HG03432 (cell line): ENCODE measurements at regions not wholly inside any gene's neighbourhood (a gene's known extent, or its start where the extent isn't known, plus 50 kb on each side); places are given as distances from the start of the nearest gene placed in this dataset.
"Not testable (repeated sequence)": the region's sequence is repeated elsewhere in the genome, so short reads cannot be mapped to it uniquely, and the experiment has no call there.

Experiments
- ATAC-seq: cut with Tn5 transposase; IDR thresholded peaks from one replicate; pipeline ENCODE4 v1.9.1; 2021; ENCODE audit warnings: mild to moderate bottlenecking, moderate library complexity; ENCODE audit not compliant: unreplicated experiment

DNA sequence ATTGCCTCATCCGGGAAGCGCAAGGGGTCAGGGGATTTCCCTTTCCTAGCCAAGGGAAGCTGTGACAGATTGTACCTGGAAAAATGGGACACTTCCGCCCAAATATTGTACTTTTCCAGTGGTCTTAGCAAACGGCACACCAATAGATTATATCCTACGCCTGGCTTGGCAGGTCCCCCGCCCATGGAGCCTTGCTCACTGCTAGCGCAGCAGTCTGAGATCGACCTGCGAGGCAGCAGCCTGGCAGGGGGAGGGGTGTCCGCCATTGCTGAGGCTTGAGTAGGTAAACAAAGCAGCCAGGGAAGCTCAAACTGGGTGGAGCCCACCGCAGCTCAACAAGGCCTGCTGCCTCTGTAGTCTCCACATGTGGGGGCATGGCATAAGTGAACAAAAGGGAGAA is 1075.4 kb upstream of the GOT2 start:
- not testable (repeated sequence) for ATAC-seq

DNA sequence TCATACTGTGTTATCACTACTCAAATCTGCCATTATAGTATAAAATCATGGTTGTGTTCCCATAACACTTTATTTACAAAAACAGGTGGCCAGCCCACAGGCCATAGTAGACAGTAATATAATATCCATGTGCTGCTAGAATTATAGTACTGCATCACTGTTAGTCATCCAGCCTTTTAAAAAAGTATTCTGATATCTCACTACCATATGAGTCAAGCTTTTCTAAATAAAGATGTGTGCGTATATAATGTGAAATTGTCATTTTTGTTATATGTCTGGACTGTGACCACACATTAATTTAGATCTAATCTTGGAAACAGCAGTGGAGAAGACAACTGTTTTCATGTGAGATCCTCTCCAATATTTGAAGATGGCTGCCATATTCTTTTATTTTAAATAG is 1049.1 kb upstream of the GOT2 start:
- no peak for ATAC-seq

DNA sequence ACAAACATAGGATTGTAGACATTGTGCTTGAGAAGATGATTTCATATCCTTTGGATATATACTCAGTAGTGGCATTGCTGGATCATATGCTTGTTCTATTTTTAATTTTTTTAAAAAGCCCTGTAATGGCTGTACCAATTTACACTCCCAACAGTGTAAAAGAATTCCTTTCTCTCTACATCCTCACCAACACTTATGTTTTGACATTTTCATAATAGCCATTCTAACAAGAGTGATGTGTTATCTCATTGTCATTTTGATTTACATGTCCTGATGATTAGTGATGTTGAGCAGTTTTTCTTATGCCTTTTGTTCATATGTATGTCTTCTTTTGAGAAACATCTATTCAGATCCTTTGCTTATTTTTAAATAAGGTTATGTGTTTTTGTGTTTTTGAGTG is 1039.2 kb upstream of the GOT2 start:
- ATAC-seq: no peak

DNA sequence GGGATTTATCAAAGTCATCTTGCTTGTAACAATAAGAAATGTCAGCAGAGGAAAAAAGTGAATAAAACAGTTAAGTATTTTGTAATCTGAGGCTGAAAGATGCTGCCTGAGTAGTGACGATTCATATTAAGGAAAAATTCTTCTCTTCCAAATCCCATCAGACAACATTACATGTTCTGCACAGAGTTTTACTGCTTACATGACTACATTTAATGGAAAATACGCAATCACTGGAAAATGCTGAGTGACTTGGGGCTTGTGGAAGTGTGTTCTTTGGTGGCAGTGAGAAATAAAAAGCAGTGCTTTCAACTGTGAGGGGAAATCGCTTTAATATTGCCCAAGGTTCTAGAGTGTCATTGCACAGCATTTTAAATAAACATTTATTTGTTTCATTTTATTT is 1025.2 kb upstream of the GOT2 start:
- ATAC-seq: no peak

DNA sequence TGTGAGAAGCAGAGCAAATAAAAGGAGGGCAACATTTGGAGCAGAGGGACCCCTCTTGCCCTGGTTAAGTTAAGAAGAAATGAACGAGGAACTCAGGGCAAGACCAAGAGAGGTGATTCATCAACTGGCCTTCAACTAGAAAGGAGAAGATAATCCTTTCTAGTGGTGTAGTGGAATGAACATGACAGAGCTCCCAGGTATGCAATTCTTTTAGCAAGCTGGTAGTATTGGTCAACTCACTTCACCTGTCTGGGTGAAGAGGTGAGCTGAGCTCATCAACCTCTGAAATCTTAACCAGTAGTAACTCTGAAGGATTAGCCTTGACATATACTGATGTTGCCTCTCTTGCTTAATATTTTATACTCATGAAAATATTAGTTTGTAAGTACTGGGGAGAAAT is 1024.7 kb upstream of the GOT2 start:
- no peak for ATAC-seq

DNA sequence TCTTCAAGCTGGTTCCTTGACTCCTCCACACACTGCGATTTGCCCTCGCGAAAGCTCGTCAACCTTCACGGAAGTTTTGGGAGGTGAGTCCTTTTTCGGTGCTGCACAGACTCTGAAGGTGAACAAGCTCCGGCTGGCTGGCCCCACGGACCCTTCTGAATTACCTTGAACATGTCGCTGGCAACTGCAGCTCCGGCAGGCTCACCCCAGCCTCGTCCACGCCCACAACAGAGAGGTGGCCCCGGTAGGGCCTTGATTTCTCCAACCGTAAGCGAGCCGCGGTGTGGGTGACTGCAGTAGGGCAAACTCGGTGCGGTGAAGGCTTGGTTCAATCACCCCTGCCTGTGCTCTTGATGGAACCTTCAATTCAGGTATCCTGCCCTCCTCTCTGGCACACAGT is 1020.7 kb upstream of the GOT2 start:
- ATAC-seq: no peak

DNA sequence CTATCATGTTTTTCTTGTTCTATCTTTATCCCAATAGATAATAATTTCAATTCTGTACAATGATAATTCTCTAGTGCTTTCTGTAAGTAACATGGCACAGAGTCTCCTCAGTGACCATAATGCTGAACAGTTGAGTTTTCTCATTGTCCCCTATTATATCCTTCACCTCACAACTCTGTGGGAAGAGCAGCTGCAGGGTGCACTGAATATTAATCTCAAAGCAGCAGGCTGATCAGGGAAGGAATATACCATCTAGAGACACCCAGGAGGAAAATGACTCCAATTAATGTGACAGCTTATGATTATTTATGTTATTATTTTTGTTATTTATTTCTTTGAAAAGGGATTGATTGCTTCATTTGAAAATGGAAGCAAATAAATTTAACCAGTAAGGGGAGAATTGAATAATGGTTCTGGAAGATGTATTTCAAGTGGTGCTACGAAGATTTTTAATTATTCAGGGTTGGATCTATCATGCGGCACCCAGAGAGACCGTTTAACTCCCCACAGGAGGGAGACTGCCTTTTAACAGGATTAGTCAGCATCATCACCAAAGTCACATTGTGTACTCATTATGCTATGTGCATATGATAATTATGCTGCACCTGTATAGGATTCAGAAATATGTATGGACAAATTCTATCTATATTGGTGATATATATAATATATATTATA is 1015.7 kb upstream of the GOT2 start:
- ATAC-seq: no peak

DNA sequence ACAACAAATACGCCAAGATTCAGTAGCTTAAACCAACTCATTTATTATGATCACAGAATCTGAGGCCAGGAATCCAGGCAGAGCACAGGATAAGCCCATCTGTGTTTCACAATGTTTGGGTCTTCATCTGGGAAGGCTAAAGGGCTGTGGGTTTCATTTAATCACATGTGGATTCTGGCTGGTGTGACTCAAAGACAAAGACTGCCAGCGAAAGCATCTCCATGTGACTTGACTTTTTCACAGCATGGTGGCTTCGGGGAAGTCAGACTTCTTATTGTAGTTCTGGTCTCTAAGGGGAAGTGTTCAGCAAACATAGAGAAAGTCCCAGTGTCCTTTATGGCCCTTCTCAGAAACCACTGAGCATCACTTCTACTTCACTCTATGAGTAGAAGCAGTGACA is 1014.4 kb upstream of the GOT2 start:
- ATAC-seq: no peak

DNA sequence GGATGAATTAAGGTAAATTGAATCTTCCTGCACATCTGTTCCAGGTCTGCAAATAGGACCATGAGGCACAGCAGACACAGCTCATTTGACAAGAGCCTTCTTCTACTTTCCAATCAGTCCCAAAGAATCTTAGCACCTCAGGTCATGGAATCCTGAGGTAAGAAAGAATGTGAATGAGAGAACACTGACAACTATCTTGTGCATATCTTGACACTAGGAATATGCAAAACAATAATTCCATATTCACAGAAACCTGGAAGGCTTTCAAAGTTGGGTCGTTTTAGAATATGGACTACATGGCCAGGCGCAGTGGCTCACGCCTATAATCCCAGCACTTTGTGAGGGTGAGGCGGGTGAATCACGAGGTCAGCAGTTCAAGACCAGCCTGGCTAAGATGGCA is 1009.4 kb upstream of the GOT2 start:
- ATAC-seq: no peak

DNA sequence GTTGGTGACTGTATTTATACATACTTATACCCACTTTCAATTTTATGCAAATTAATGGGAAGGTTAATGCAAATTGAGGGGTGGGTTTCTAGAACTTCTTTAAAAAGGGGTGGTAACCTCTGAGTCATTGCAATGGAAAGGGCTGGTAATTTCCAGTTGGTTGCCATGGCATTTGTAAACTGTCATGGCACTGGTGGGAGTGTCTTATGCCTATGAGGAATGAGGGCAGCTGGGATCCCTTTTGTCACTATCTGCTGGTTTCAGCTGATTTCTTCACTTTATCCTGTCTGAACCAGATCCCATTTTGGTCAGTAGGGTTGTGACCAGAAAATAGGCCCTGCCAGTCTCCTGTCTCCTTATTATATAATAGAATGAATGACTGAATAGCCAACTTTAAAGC is 1006.7 kb upstream of the GOT2 start:
- no peak for ATAC-seq

DNA sequence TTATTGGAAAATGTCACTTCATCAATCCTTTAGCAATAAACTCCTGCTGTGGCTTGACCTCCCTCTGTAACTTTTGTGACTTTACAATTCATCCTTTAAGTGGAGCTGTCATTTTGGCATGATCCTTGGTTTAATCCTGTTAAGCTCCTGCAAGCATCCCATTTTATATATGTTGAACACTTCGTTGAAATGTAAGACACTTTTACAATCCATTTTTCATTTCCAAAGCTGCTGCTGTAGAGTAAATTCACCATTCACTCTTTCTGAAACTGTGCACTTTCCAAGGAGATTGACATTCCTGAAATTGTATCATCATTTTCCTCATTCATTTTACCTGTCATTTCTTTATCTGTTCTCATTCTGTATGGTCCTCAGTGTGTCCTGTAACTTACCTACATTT is 1003.2 kb upstream of the GOT2 start:
- ATAC-seq: no peak

DNA sequence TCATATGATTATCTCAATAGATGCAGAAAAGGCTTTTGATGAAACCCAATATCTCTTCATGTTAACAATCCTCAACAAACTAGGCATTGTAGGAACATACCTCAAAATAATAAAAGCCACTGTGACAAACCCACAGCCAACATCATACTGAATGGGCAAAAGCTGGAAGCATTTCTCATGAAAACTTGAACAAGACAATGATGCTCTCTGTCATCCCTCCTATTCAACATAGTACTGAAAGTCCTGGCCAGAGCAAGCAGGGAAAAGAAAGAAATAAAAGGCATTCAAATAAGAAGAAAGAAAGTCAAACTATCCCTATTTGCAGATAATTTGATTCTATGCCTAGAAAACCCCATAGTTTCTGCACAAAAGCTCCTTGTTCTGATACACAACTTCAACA is 999.2 kb upstream of the GOT2 start:
- no peak for ATAC-seq

DNA sequence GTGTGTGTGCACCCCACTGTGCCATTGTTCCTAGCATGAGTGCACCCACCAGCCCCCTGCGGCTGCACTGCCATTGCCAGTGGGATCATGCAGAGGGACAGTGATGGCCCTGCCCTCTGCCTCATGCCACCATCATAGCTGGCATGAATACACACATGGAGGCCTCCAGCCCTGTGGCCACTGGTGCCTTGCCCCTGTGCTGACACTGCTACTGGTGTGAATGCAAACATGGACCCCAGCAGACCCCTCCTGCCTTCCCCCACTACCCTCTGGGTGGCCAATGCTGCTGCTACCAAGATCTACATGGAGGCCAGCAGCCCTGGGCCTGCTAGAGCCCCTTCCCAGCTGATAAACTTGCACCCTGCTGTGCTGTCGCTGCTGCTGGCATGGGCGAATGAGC is 995.5 kb upstream of the GOT2 start:
- no peak for ATAC-seq

DNA sequence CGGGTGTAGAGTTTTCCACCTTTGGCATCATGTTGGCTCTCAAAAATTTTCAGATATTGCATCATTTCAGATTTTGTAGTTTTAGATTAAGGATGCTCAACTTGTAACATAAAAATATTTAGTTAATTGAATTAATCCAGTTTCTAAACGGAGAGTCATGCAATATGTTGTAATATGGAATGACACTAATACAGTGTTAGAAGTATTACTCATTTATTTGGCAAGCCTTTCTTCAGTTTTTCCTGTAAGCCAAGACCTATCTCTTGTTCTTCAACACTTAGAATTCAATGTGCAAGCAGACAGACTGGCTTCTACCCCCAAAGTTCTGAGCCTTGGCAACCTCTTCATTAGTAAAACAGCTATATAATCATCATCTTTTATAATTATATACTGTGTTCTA is 985.0 kb upstream of the GOT2 start:
- no peak for ATAC-seq

DNA sequence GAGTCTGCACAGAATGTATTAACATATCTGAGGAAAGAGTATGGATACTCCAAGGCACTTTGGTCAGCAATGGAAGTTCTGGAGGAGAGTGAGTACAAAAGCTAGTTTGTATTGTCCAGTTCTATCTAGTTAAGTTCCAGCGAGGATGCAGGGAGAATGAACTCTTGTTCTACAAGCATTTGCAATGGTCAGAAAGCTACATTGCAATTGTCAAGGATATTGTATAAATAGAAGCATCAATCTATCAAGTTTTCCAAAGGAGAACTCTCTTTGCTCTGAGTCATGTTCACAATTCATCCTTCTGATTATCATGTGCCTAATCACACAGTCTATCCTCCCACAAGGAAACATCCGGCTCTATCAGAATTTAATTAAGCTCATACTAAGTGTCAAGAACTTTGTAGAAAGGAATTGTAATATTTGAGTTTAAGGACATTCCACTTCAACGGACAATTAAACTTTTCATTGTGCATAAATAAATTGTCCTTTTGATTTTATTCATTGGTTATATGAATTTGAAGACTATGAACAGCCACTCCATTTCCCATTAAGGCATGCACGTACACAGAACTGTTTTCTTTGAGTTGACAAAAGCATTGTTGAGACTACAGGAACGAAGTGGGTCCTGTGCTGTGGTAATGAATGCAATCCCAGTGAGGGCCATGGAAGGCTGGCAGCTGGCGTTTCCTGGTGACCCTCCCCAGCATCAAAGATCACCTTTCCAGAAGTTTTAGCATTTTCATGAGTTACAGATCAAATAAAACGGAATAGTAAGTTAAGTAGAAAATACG is 973.5 kb upstream of the GOT2 start:
- ATAC-seq: no peak

DNA sequence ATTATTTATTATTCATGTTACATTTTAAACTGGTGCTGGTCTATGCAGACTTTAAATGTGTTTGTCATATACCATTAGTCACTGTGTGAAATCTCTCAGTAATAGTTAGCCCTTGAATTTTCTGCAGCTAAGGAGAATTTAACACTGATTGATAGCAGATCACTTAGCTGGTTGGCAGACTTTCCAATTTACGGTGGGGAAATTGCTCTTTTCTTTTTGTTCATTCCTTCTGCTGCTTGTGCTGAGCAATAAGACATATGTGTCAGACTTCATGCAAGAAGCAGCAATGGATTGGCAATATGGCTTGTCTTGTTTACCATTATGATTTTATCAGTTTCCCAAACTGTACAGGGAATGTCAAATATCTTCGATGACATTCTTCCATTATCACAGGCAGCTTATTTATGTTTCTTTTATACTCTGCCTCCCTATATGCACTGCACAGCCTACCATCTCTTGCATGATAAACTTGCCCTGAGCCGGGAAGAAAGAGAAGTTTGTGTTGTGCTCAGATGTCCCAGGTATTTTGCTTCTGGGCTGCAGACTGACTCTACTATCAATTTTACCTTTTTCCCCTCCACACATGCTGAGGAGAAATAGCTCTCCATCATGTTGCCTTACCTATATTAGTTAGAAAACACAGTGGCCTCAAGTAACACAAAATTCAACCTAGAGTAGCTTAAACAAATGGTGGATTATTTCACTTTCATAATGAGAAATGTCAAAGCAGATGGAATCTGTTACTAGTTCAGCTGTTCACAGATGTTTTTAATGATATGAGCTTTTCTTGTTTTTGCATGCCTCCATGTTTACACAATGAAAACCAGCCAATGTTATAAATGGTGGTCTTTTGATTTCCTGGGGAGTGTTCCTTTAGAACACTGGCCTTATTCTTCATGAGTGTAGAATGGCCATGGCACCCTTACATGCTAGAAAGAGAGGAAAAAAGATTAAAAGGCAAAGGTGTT is 968.1 kb upstream of the GOT2 start:
- ATAC-seq: no peak

DNA sequence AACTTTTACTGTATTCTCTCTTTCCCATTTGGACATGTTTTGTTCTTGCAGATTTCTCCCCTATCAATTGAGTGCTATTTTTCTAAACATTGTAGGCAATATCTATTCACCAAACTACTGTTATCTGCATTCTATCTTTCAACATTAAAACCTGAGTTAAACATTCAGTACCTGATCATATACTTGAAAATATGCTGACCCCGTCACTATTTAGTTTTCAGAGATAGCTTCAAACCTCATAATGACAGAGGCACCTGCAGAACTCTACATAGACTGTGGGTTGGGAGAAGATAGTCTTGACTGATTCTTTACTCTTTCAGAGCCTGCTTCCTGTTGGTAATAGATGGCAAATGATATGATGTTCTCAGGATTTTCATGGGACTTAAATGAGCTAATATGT is 965.7 kb upstream of the GOT2 start:
- no peak for ATAC-seq

DNA sequence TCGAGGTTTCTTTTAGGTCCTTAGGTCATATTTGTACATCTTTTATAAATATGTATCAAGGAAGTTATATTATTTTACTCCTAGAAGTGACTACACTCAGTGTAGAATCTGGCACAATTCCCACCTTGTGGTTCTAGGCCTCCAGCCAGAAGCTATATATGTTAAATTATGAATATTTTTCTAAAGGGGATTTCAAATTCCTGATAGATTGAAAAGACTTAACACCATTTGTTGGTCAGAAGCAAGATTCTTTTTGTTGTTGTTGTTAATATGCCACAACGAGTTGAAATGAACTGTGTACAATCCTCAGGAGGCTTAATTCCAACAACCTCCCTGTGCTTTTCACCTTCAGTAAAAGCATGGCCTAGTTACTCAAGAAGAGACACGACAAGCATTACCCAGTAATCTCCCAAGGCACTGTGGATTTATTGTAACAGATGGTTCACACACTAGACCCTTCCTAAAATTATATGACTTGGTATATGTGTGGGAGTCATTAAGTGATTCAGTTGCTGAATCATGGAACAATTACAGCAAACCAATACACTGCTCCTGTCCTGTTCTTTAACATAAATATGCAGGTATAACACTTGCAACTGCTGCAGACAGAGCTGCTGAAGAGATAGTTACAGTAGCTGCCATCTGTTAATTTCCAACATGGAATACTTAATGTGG is 964.4 kb upstream of the GOT2 start:
- ATAC-seq: no peak

DNA sequence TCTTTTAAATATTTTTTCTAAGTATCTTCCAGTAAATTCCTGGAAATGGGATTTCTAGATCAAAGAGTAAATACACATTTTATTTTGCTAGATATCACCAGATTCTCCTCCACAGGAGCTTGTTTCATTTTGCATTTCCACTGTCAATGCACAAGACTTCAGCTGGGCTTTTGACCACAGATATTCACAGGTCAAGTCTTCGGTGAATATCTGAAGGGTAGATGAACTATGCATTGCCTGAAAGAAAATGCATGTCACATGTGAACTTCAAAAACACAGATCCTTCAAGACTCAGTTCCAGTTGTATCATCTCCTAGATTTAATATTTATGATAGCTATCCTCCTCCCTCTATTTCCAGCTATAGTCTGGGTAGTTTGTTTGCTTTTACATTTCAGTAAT is 963.6 kb upstream of the GOT2 start:
- ATAC-seq: no peak

DNA sequence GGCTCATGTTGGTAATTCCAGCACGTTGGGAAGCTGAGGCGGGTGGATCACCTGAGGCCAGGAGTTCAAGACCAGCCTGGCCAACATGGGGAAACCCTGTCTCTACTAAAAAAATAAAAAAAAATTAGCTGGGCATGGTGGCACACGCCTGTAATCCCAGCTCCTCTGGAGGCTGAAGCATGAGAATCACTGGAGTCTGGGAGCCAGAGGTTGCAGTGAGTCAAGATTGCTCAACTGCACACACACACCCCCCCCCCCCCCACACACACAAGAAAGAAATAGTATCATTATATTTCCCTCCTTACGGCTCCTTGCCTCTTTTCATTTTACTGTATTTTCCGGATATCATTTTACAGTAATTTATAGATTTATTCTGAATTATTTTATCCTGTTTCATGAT is 963.1 kb upstream of the GOT2 start:
- no peak for ATAC-seq

DNA sequence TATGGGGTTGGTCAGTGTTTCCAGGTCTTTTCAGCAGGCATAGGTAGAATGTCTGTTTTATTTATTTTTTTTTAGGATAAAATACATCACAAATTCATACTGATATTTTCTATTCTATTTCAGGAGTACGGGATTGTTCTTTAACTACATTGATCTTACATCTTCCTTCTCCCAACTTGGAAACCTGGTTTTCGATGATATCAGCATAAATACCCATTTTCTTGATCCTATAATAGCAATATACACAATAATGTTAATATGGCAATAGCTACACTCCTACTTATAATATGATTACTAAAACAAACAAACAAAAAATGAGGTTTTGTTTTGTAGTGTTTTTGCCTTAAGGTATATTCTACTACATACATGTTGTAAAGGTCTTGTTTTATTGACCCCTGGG is 962.4 kb upstream of the GOT2 start:
- no peak for ATAC-seq
